HG02623 (cell line): ENCODE measurements at regions not wholly inside any gene's neighbourhood (a gene's known extent, or its start where the extent isn't known, plus 50 kb on each side); places are given as distances from the start of the nearest gene placed in this dataset.

ENCODE experiments used
- ATAC-seq: cut with Tn5 transposase; IDR thresholded peaks from one replicate; pipeline ENCODE4 v1.9.1; 2021; ENCODE audit warnings: moderate library complexity; ENCODE audit not compliant: unreplicated experiment

GRCh38 chr10:3470191-3470590 lies 297.6 kb upstream of the PITRM1 start:
- ATAC-seq = no peak

GRCh38 chr10:3469639-3470020 lies 297.0 kb upstream of the PITRM1 start:
- ATAC-seq = no peak

- no peak for ATAC-seq
Measured at GRCh38 chr10:3468919-3469638, 296.5 kb upstream of the PITRM1 start.

GRCh38 chr10:3467052-3467951 lies 294.7 kb upstream of the PITRM1 start:
- ATAC-seq = no peak

GRCh38 chr10:3465406-3465891 lies 292.9 kb upstream of the PITRM1 start:
- ATAC-seq = no peak

GRCh38 chr10:3464760-3465405 lies 292.3 kb upstream of the PITRM1 start:
- ATAC-seq = no peak

- ATAC-seq = no peak
Measured at GRCh38 chr10:3460420-3461128, 288.0 kb upstream of the PITRM1 start.

GRCh38 chr10:3455385-3456334 lies 283.1 kb upstream of the PITRM1 start:
- no peak for ATAC-seq

GRCh38 chr10:3452683-3453361 lies 280.2 kb upstream of the PITRM1 start:
- ATAC-seq = no peak

GRCh38 chr10:3452173-3452626 lies 279.6 kb upstream of the PITRM1 start:
- no peak for ATAC-seq

GRCh38 chr10:3451516-3452172 lies 279.1 kb upstream of the PITRM1 start:
- ATAC-seq = no peak

GRCh38 chr10:3446221-3446620 lies 273.6 kb upstream of the PITRM1 start:
- ATAC-seq = no peak

GRCh38 chr10:3445648-3446047 lies 273.1 kb upstream of the PITRM1 start:
- ATAC-seq = no peak

GRCh38 chr10:3442451-3442990 lies 269.9 kb upstream of the PITRM1 start:
- no peak for ATAC-seq

- ATAC-seq = no peak
Measured at GRCh38 chr10:3439183-3439582, 266.6 kb upstream of the PITRM1 start.

- ATAC-seq = no peak
Measured at GRCh38 chr10:3438606-3439005, 266.0 kb upstream of the PITRM1 start.

- ATAC-seq = no peak
Measured at GRCh38 chr10:3435671-3436070, 263.1 kb upstream of the PITRM1 start.

GRCh38 chr10:3433988-3434387 lies 261.4 kb upstream of the PITRM1 start:
- no peak for ATAC-seq
